ENCODE measurements at regions not wholly inside any gene's neighbourhood (a gene's known extent, or its start where the extent isn't known, plus 50 kb on each side); places are given as distances from the start of the nearest gene placed in this dataset.

DNA sequence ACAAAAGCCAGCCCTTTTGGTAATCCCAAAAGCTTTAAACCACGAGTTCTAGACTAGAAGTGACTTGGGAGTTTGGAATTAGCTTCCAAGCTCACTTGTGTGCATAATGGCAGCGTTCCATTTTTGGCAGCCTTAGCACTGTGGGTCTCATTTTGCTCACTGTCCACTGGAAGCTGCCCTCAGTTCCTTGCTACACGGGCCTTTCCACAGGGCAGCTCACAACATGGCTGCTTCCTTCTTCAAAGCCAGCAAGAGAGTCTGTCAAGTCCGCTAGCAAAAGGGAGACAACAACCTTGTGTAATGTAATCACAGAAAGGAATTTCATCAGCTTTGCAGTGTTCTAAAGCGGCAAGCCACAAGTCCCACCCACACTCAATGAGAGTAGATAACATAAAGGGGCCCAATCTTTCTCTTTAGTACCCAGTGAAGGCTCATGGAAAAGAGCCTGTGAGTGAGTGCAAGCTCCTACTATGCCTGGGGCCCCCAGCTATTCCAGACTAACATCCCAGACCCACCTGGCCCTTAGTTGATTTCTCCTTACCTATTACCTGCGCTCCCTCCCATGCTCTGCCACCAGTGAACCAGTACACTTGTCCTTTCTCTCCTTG, 168.5 kb upstream of the FOXN2 start:
- H3K9ac ChIP-seq (ENCODE audit: low read length in 5 of 5), result no peak overlapping the region
- H3K27ac ChIP-seq (ENCODE audit: low read depth, low read length), result no peak overlapping the region
- no peaks in the 10 kb centered on the region for H3K9me3 ChIP-seq (ENCODE audit: control insufficient read depth in 5 of 5, low read length in 5 of 5)
- H3K4me3 ChIP-seq (ENCODE audit: low read depth in 1 of 5, low read length in 5 of 5), result no peak overlapping the region
- no peaks in the 10 kb centered on the region for H3K36me3 ChIP-seq (ENCODE audit: control insufficient read depth in 5 of 5, insufficient read depth in 5 of 5, low read length in 5 of 5)
- peaks cover 0 to 3% (median 0%) of the 10 kb centered on the region in 5 donors for H3K4me1 ChIP-seq (ENCODE audit: control insufficient read depth in 5 of 5, insufficient read depth in 5 of 5, low read length in 5 of 5)
- no peaks in the 10 kb centered on the region for H3K27me3 ChIP-seq (ENCODE audit: control insufficient read depth in 5 of 5, insufficient read depth in 4 of 5, low read length in 5 of 5)

DNA sequence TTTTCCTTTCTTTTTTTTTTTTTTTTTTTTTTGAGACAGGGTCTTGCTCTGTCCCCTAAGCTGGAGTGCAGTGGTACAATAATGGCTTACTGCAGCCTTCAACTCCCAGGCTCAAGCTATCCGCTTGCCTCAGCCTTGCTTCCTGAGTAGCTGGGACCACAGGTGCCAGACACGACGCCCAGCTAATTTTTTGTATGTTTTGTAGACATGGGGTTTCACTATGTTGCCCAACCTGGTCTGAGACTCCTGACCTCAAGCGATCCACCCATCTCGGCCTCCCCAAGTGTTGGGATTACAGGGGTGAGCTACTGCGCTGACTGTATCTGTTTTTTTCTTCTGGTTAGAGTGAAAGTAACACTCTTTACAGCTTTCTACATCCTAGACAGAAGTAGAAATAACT, 167.9 kb upstream of the FOXN2 start:
- H3K27me3 ChIP-seq (ENCODE audit: control insufficient read depth in 5 of 5, insufficient read depth in 4 of 5, low read length in 5 of 5), result no peaks in the 10 kb centered on the region
- H3K36me3 ChIP-seq (ENCODE audit: control insufficient read depth in 5 of 5, insufficient read depth in 5 of 5, low read length in 5 of 5), result no peaks in the 10 kb centered on the region
- no peak overlapping the region for H3K27ac ChIP-seq (ENCODE audit: low read depth, low read length)
- H3K9ac ChIP-seq (ENCODE audit: low read length in 5 of 5), result no peak overlapping the region
- peaks cover 0 to 3% (median 0%) of the 10 kb centered on the region in 5 donors for H3K4me1 ChIP-seq (ENCODE audit: control insufficient read depth in 5 of 5, insufficient read depth in 5 of 5, low read length in 5 of 5)
- H3K4me3 ChIP-seq (ENCODE audit: low read depth in 1 of 5, low read length in 5 of 5), result no peak overlapping the region
- H3K9me3 ChIP-seq (ENCODE audit: control insufficient read depth in 5 of 5, low read length in 5 of 5), result no peaks in the 10 kb centered on the region

DNA sequence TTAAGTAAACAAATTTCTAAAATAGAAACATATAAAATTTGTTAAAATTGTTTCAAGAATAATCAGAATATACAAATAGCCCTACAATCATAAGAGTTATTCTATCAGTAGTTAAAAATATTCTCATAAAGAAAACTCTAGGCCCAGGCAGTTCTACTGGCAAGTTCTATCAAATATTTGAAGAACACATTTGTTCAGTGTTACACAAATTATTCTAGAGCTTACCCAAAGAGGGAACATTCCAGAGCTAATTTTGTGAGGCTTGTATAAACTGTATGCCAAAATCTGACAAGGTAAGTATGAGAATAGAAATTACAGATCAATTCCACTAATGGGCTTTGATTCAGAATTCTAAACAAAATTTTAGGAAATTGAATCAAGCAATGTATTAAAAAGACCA, 166.8 kb upstream of the FOXN2 start:
- H3K4me1 ChIP-seq (ENCODE audit: control insufficient read depth in 5 of 5, insufficient read depth in 5 of 5, low read length in 5 of 5), result peaks cover 0 to 3% (median 0%) of the 10 kb centered on the region in 5 donors
- H3K9me3 ChIP-seq (ENCODE audit: control insufficient read depth in 5 of 5, low read length in 5 of 5), result no peaks in the 10 kb centered on the region
- no peak overlapping the region for H3K4me3 ChIP-seq (ENCODE audit: low read depth in 1 of 5, low read length in 5 of 5)
- no peaks in the 10 kb centered on the region for H3K36me3 ChIP-seq (ENCODE audit: control insufficient read depth in 5 of 5, insufficient read depth in 5 of 5, low read length in 5 of 5)
- H3K27ac ChIP-seq (ENCODE audit: low read depth, low read length), result no peak overlapping the region
- H3K27me3 ChIP-seq (ENCODE audit: control insufficient read depth in 5 of 5, insufficient read depth in 4 of 5, low read length in 5 of 5), result no peaks in the 10 kb centered on the region
- no peak overlapping the region for H3K9ac ChIP-seq (ENCODE audit: low read length in 5 of 5)

DNA sequence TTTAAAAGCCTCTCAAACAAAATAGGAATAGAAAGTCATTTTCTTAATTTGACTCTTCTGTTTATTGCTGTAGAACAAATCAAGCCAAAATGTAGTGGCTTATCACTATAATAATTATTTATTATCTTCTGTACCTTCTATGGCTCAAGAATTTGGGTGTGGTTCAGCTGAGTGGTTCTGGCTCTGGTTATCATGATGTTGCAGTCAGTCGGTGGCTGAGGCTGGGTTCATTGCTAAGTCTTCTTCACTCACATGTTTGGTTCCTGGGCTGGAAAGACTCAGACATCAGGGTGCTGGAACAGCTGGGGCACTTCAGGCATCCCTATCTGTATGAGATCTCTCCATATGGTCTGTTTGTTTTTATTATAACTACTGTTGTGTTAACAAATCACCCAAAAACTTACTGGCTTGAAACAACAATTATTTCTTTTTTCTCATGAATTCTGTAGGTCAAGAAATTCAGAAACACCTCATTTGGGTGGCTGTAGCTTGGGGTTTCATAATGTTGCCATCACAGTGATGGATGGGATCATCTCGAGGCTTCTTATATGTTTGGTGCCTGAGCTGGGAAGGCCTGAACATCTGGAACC, 165.5 kb upstream of the FOXN2 start:
- no peaks in the 10 kb centered on the region for H3K9me3 ChIP-seq (ENCODE audit: control insufficient read depth in 5 of 5, low read length in 5 of 5)
- H3K27ac ChIP-seq (ENCODE audit: low read depth, low read length), result no peak overlapping the region
- H3K4me3 ChIP-seq (ENCODE audit: low read depth in 1 of 5, low read length in 5 of 5), result no peak overlapping the region
- no peaks in the 10 kb centered on the region for H3K27me3 ChIP-seq (ENCODE audit: control insufficient read depth in 5 of 5, insufficient read depth in 4 of 5, low read length in 5 of 5)
- H3K36me3 ChIP-seq (ENCODE audit: control insufficient read depth in 5 of 5, insufficient read depth in 5 of 5, low read length in 5 of 5), result no peaks in the 10 kb centered on the region
- peaks cover 0 to 3% (median 0%) of the 10 kb centered on the region in 5 donors for H3K4me1 ChIP-seq (ENCODE audit: control insufficient read depth in 5 of 5, insufficient read depth in 5 of 5, low read length in 5 of 5)
- no peak overlapping the region for H3K9ac ChIP-seq (ENCODE audit: low read length in 5 of 5)

DNA sequence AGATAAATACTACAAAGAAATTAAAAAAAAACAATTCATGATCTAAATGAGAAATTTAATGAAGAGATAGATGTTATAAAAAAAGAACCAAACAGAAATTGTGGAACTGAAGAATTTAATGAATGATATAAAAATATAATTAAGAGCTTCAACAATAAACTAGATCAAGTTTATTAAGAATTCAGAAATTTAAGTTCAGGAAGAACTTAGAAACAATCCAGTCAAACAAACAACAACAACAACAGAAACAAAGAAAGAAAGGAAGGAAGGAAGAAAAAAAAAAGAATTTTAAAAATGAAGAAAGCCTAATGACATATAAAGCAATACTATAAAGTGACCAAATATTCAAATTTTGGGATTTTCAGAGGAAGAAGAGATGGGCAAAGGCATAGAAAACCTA, 157.3 kb upstream of the FOXN2 start:
- H3K4me1 ChIP-seq (ENCODE audit: control insufficient read depth in 5 of 5, insufficient read depth in 5 of 5, low read length in 5 of 5), result no peaks in the 10 kb centered on the region
- no peaks in the 10 kb centered on the region for H3K36me3 ChIP-seq (ENCODE audit: control insufficient read depth in 5 of 5, insufficient read depth in 5 of 5, low read length in 5 of 5)
- H3K27me3 ChIP-seq (ENCODE audit: control insufficient read depth in 5 of 5, insufficient read depth in 4 of 5, low read length in 5 of 5), result no peaks in the 10 kb centered on the region
- H3K27ac ChIP-seq (ENCODE audit: low read depth, low read length), result no peak overlapping the region
- no peak overlapping the region for H3K4me3 ChIP-seq (ENCODE audit: low read depth in 1 of 5, low read length in 5 of 5)
- H3K9me3 ChIP-seq (ENCODE audit: control insufficient read depth in 5 of 5, low read length in 5 of 5), result peaks cover 0 to 14% (median 9%) of the 10 kb centered on the region in 5 donors
- no peak overlapping the region for H3K9ac ChIP-seq (ENCODE audit: low read length in 5 of 5)

DNA sequence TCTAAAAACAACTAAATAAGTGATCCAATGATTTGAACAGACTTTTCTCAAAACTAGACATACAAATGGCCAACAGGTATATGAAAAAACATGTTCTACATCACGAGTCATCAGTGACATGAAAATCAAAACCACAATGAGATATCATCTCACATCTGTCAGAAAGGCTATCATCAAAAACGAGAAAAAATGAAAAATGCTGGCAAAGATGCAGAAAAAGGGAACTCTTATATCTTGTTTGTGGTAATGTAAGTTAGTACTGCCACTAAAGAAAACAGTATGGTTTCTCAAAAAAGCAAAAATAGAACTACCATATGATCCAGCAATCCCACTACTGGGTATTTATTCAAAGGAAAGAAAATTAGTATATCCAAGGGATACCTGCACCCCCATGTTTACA, 152.9 kb upstream of the FOXN2 start:
- peaks cover 0 to 11% (median 3%) of the 10 kb centered on the region in 5 donors for H3K9me3 ChIP-seq (ENCODE audit: control insufficient read depth in 5 of 5, low read length in 5 of 5)
- H3K4me3 ChIP-seq (ENCODE audit: low read depth in 1 of 5, low read length in 5 of 5), result no peak overlapping the region
- H3K27me3 ChIP-seq (ENCODE audit: control insufficient read depth in 5 of 5, insufficient read depth in 4 of 5, low read length in 5 of 5), result no peaks in the 10 kb centered on the region
- no peak overlapping the region for H3K27ac ChIP-seq (ENCODE audit: low read depth, low read length)
- no peak overlapping the region for H3K9ac ChIP-seq (ENCODE audit: low read length in 5 of 5)
- H3K4me1 ChIP-seq (ENCODE audit: control insufficient read depth in 5 of 5, insufficient read depth in 5 of 5, low read length in 5 of 5), result no peaks in the 10 kb centered on the region
- H3K36me3 ChIP-seq (ENCODE audit: control insufficient read depth in 5 of 5, insufficient read depth in 5 of 5, low read length in 5 of 5), result no peaks in the 10 kb centered on the region

DNA sequence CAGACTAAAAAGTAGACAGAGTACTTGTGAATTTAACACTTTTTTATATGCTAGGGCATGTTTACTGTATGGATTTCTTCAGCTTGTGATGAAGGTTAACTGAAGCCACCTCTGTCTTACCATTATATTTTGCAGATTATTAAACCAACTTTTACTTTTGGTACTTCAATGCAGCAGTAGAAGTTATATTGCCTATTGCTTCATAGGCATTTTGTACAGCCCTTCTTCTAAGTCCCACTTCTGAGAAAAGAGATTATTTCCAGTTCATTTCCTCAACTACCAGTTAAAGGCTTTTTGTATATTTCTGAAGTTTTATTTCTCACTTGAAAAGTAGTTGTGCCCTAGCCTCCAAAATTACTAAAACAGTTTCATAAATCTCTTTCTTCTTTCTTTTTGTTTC, 151.7 kb upstream of the FOXN2 start:
- H3K36me3 ChIP-seq (ENCODE audit: control insufficient read depth in 5 of 5, insufficient read depth in 5 of 5, low read length in 5 of 5), result no peaks in the 10 kb centered on the region
- no peak overlapping the region for H3K27ac ChIP-seq (ENCODE audit: low read depth, low read length)
- peaks cover 0 to 6% (median 0%) of the 10 kb centered on the region in 5 donors for H3K9me3 ChIP-seq (ENCODE audit: control insufficient read depth in 5 of 5, low read length in 5 of 5)
- H3K4me3 ChIP-seq (ENCODE audit: low read depth in 1 of 5, low read length in 5 of 5), result no peak overlapping the region
- H3K27me3 ChIP-seq (ENCODE audit: control insufficient read depth in 5 of 5, insufficient read depth in 4 of 5, low read length in 5 of 5), result no peaks in the 10 kb centered on the region
- H3K4me1 ChIP-seq (ENCODE audit: control insufficient read depth in 5 of 5, insufficient read depth in 5 of 5, low read length in 5 of 5), result no peaks in the 10 kb centered on the region
- H3K9ac ChIP-seq (ENCODE audit: low read length in 5 of 5), result no peak overlapping the region

DNA sequence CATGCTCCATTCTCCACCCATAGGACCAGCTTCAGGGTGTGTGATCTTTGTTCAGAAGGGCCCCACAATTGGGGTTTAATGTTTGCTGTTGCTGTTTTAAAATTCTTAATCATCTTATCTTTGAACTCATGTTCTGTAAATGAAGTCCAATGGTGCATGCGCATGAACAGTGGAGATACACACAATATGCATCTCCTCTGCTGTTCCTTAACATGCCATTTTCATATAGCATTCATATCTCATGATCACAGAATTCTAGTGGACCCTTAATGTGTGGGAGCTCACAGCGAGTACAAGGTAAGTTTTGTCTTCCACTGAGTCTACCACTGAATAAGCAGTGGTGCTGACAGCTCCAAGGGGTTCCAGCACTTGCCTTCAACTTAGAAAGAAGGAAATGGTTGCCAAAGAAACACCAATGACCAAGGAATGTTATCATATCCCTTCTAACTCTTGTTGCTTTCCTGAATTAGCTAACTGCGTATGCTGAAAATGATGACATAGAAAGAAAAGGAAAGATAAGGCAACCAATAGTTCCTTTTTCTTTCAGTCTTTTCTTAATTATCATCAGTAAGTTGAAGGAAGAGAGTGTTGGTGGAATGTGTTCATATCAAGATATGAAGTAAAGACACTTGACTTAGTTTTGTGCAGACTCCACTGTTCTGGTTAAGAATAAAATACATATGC, 149.3 kb upstream of the FOXN2 start:
- H3K36me3 ChIP-seq (ENCODE audit: control insufficient read depth in 5 of 5, insufficient read depth in 5 of 5, low read length in 5 of 5), result no peaks in the 10 kb centered on the region
- no peak overlapping the region for H3K27ac ChIP-seq (ENCODE audit: low read depth, low read length)
- no peaks in the 10 kb centered on the region for H3K27me3 ChIP-seq (ENCODE audit: control insufficient read depth in 5 of 5, insufficient read depth in 4 of 5, low read length in 5 of 5)
- no peaks in the 10 kb centered on the region for H3K9me3 ChIP-seq (ENCODE audit: control insufficient read depth in 5 of 5, low read length in 5 of 5)
- no peak overlapping the region for H3K9ac ChIP-seq (ENCODE audit: low read length in 5 of 5)
- no peak overlapping the region for H3K4me3 ChIP-seq (ENCODE audit: low read depth in 1 of 5, low read length in 5 of 5)
- peaks cover 0 to 9% (median 3%) of the 10 kb centered on the region in 5 donors for H3K4me1 ChIP-seq (ENCODE audit: control insufficient read depth in 5 of 5, insufficient read depth in 5 of 5, low read length in 5 of 5)

DNA sequence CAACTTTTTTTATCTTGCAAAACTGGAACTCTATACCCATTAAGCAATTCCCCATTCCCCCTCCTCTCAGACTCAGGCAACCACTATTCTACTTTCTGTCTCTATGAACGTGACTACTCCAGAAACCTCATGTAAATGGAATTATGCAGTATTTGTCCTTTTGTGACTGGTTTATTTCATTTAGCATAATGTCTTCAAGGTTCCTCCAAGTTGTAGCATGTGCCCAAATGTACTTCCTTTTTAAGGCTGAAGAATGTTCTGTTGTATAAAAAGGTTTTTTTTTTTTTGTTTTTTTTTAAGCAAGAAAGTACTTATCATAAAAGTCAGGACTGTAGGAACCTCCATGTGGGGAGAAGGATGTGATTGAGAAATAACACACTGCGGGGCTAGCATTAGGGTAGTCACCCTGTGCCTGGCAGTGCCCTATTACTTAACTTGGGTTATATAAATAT, 145.3 kb upstream of the FOXN2 start:
- H3K9ac ChIP-seq (ENCODE audit: low read length in 5 of 5), result no peak overlapping the region
- peak overlapping the region; percentile 60 for H3K27ac ChIP-seq (ENCODE audit: low read depth, low read length)
- H3K4me1 ChIP-seq (ENCODE audit: control insufficient read depth in 5 of 5, insufficient read depth in 5 of 5, low read length in 5 of 5), result peaks cover 0 to 9% (median 3%) of the 10 kb centered on the region in 5 donors
- no peaks in the 10 kb centered on the region for H3K9me3 ChIP-seq (ENCODE audit: control insufficient read depth in 5 of 5, low read length in 5 of 5)
- no peaks in the 10 kb centered on the region for H3K36me3 ChIP-seq (ENCODE audit: control insufficient read depth in 5 of 5, insufficient read depth in 5 of 5, low read length in 5 of 5)
- no peaks in the 10 kb centered on the region for H3K27me3 ChIP-seq (ENCODE audit: control insufficient read depth in 5 of 5, insufficient read depth in 4 of 5, low read length in 5 of 5)
- no peak overlapping the region for H3K4me3 ChIP-seq (ENCODE audit: low read depth in 1 of 5, low read length in 5 of 5)

DNA sequence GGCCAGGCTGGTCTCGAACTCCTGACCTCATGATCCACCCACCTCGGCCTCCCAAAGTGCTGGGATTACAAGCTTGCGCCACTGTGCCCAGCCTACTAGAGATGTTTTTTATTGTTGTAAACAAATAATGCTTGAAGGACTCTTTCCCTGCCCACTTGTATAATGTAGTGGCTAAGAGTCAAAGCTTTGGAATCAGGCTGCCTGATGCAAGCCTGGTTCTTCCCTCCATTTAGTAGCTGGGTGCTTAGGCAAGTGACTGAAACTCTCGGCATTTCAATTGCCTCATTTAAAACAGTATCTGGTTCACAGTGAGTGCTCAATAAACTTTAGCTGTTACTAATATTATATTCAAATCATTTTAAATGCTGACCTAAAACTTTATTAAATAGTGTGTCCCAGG, 144.2 kb upstream of the FOXN2 start:
- Histone ChIP-seq H3K4me3 (ENCODE audit: low read depth in 1 of 5, low read length in 5 of 5) (no peak overlapping the region), H3K4me1 (ENCODE audit: control insufficient read depth in 5 of 5, insufficient read depth in 5 of 5, low read length in 5 of 5) (peaks cover 0 to 10% (median 3%) of the 10 kb centered on the region in 5 donors), H3K27ac (ENCODE audit: low read depth, low read length) (no peak overlapping the region), H3K36me3 (ENCODE audit: control insufficient read depth in 5 of 5, insufficient read depth in 5 of 5, low read length in 5 of 5) (no peaks in the 10 kb centered on the region), H3K9ac (ENCODE audit: low read length in 5 of 5) (no peak overlapping the region), H3K27me3 (ENCODE audit: control insufficient read depth in 5 of 5, insufficient read depth in 4 of 5, low read length in 5 of 5) (no peaks in the 10 kb centered on the region), H3K9me3 (ENCODE audit: control insufficient read depth in 5 of 5, low read length in 5 of 5) (no peaks in the 10 kb centered on the region)
